Breast epithelium (tissue), 4 donors: ENCODE measurements at regions not wholly inside any gene's neighbourhood (a gene's known extent, or its start where the extent isn't known, plus 50 kb on each side); places are given as distances from the start of the nearest gene placed in this dataset.

Source experiments
- DNase-seq, 2 donors: peaks; one replicate each; pipeline ENCODE4 v3.0.0-alpha.2; 2019; ENCODE audit warnings: low spot score in 2 of 2
- H3K27ac ChIP-seq, 2 donors: fragments of 200-600 bp; sonication (generic) in 1 of 2; one replicate each; pipeline ENCODE4 v1.5.1; 2016 to 2019; ENCODE audit warnings: mild to moderate bottlenecking in 1 of 2
- H3K27me3 ChIP-seq, 2 donors: fragments of 200-600 bp; sonication (generic) in 1 of 2; one replicate each; pipeline versions ENCODE4 v1.5.1 to v1.6.0; 2017 to 2019; ENCODE audit warnings: control low read depth in 1 of 2, mild to moderate bottlenecking in 1 of 2
- H3K36me3 ChIP-seq: fragments of 200-600 bp; one replicate; pipeline ENCODE4 v1.5.1; 2019
- H3K4me1 ChIP-seq, 2 donors: fragments of 200-600 bp; sonication (generic); one replicate each; pipeline ENCODE4 v1.5.1; 2016 to 2019; ENCODE audit warnings: control low read depth in 1 of 2
- H3K4me3 ChIP-seq, 3 donors: fragments of 200-600 bp; sonication (generic); 1 replicate in 2 of 3; 2 replicates in 1 of 3; pipeline ENCODE4 v1.5.1; 2016 to 2019; ENCODE audit warnings: mild to moderate bottlenecking in 3 of 3, moderate library complexity in 2 of 3
- H3K9me3 ChIP-seq, 2 donors: fragments of 200-600 bp; sonication (generic) in 1 of 2; one replicate each; pipeline ENCODE4 v1.5.1; 2016 to 2019; ENCODE audit warnings: control low read depth in 1 of 2
- CTCF ChIP-seq, 3 donors: fragments of 450-650 bp; IDR thresholded peaks; one replicate each; pipeline ENCODE4 v1.5.1; 2016 to 2017; ENCODE audit warnings: antibody characterized with exemption in 3 of 3, mild to moderate bottlenecking in 3 of 3, moderate library complexity in 3 of 3
- POLR2A ChIP-seq: fragments of 450-650 bp; IDR thresholded peaks from one replicate; pipeline ENCODE4 v1.6.1; 2016; ENCODE audit warnings: antibody characterized with exemption, mild to moderate bottlenecking, moderate library complexity
- POLR2AphosphoS5 ChIP-seq, 3 donors: sonication (generic); formaldehyde crosslinking; IDR thresholded peaks; one replicate each; pipeline ENCODE4 v1.6.1; 2017; ENCODE audit warnings: antibody characterized with exemption in 3 of 3
- intact Hi-C: fragments of 100-400 bp; cut with DNase I; formaldehyde crosslinking; loops from one replicate; pipeline ENCODE4 v1.15.1; 2023; ENCODE audit warnings: low total_unique reads

GRCh38 chr3:65279225-65279782 is 591.5 kb upstream of the ADAMTS9 start:
- no peaks in the 10 kb centered on the region for H3K9me3 ChIP-seq
- no peaks in the 10 kb centered on the region for H3K4me1 ChIP-seq
- no peak overlapping the region for H3K4me3 ChIP-seq
- intact Hi-C loops: no loop called here
- H3K27ac ChIP-seq: no peak overlapping the region
- no peak for DNase-seq
- no peaks in the 10 kb centered on the region for H3K27me3 ChIP-seq
- TF ChIP-seq POLR2AphosphoS5 (IDR thresholded peaks at IDR 0.05): no peak
- TF ChIP-seq CTCF (IDR thresholded peaks at IDR 0.05): no peak
- TF ChIP-seq POLR2A: no peak
- no peaks in the 10 kb centered on the region for H3K36me3 ChIP-seq

DNA sequence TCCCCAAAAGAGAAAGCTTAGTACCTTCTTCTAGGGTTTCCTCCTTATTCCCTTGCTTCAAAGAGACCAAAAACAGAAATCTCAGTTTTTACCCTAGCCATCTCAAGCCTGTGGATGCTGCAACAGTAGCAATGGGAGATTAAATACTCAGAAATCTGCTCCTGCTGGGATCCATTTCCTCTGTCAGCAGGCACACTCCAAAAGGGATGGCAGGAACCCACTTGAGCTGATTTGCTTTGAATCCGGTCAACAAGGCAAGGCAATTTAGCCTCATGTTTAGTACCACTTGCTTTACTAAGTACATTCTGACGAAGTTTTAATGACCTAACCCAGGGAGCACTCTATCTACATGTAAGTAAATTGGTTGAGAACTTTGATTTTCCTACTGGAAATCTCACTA is 590.0 kb upstream of the ADAMTS9 start:
- H3K27me3 ChIP-seq: no peaks in the 10 kb centered on the region
- H3K9me3 ChIP-seq: no peaks in the 10 kb centered on the region
- intact Hi-C loops: no loop called here
- no peak for TF ChIP-seq POLR2A
- no peak for TF ChIP-seq POLR2AphosphoS5 (IDR thresholded peaks at IDR 0.05)
- TF ChIP-seq CTCF (IDR thresholded peaks at IDR 0.05): no peak
- no peak overlapping the region for H3K4me3 ChIP-seq
- no peaks in the 10 kb centered on the region for H3K36me3 ChIP-seq
- H3K4me1 ChIP-seq: no peaks in the 10 kb centered on the region
- H3K27ac ChIP-seq: no peak overlapping the region
- no peak for DNase-seq

DNA sequence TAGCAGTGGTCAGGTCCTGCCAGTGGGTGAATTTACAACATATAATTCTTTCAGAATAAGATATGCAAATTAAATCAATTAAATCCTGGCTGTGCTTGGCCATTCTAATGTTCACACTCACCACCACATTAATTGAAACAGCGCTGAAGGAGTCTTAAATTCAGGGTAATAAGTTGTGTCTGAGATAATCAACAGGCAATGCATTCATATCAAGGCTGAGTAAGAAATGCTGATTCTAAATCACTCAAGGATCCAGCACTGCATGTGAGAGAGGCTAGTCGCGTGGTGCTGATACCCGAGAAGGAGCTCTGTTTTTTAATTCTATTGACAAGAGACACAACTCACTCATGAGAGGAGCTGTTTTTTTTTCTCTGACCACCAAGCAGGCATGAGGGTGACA is 588.8 kb upstream of the ADAMTS9 start:
- Histone ChIP-seq H3K4me1 (no peaks in the 10 kb centered on the region), H3K36me3 (no peaks in the 10 kb centered on the region), H3K27ac (no peak overlapping the region), H3K4me3 (no peak overlapping the region), H3K27me3 (no peaks in the 10 kb centered on the region), H3K9me3 (no peaks in the 10 kb centered on the region)
- intact Hi-C loops: no loop called here
- no peak for DNase-seq
- no peak for TF ChIP-seq CTCF (IDR thresholded peaks at IDR 0.05)

GRCh38 chr3:65268426-65268825 is 580.6 kb upstream of the ADAMTS9 start:
- no peak overlapping the region for H3K4me3 ChIP-seq
- H3K36me3 ChIP-seq: no peaks in the 10 kb centered on the region
- H3K4me1 ChIP-seq: no peaks in the 10 kb centered on the region
- no peak overlapping the region for H3K27ac ChIP-seq
- H3K27me3 ChIP-seq: no peaks in the 10 kb centered on the region
- no peak for DNase-seq
- intact Hi-C loops: no loop called here
- TF ChIP-seq CTCF (IDR thresholded peaks at IDR 0.05): no peak
- TF ChIP-seq POLR2A: no peak
- TF ChIP-seq POLR2AphosphoS5 (IDR thresholded peaks at IDR 0.05): no peak
- no peaks in the 10 kb centered on the region for H3K9me3 ChIP-seq

DNA sequence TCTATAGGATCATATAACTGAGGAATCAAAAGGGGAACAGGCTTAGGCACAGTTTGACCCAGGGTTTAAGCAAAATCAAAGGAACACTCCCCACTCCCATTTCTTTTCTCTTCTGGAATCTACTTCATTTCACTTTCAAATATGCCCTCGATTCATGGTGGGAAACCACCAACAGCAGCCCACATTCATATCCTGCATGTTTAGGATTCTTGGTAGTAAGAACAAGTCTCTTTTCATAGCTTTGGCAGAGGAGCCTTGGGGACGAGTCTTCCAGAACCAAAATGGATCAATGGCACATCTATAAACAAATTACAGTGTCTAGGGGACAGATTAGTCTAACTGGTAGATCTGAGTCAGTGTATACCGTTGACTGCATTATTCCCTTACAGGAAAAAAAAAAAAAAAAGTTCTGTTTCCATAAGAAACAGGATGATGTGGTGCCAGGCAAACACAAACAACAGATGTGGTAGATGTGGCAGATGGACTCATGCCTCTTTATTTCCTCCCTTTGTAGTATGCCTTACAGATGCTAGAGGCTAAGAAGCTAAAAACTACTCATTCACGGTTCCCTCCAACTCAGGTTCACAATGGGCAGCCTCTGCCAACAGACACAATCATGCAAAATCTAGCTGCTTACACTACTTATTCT is 578.3 kb upstream of the ADAMTS9 start:
- no peak overlapping the region for H3K4me3 ChIP-seq

More for the DNA sequence above, 578.3 kb upstream of the ADAMTS9 start:
- no peak for DNase-seq
- H3K27me3 ChIP-seq: no peaks in the 10 kb centered on the region
- no peaks in the 10 kb centered on the region for H3K4me1 ChIP-seq
- intact Hi-C loops: no loop called here
- TF ChIP-seq POLR2A (no peak), CTCF (IDR thresholded peaks at IDR 0.05) (no peak), POLR2AphosphoS5 (IDR thresholded peaks at IDR 0.05) (no peak)
- H3K27ac ChIP-seq: no peak overlapping the region
- H3K9me3 ChIP-seq: peaks cover 0 to 3% of the 10 kb centered on the region in 2 donors
- H3K36me3 ChIP-seq: no peaks in the 10 kb centered on the region
